ENCODE measurements at regions not wholly inside any gene's neighbourhood (a gene's known extent, or its start where the extent isn't known, plus 50 kb on each side); places are given as distances from the start of the nearest gene placed in this dataset.
"Not testable (repeated sequence)": the region's sequence is repeated elsewhere in the genome, so short reads cannot be mapped to it uniquely, and the experiment has no call there.

- H3K27ac Mint-ChIP-seq = no peak overlapping the region
- no peak for ATAC-seq
Observed at GRCh38 chr1:25137521-25138395, 94.5 kb downstream of the SYF2 start.

GRCh38 chr1:25137106-25137505, 95.2 kb downstream of the SYF2 start:
- H3K9me3 Mint-ChIP-seq = no peaks in the 10 kb centered on the region
- ATAC-seq (no peak), DNase-seq (ENCODE audit: low spot score in 2 of 2) (no peak)
- no peak overlapping the region for H3K27ac Mint-ChIP-seq
- H3K36me3 Mint-ChIP-seq = no peaks in the 10 kb centered on the region

More at GRCh38 chr1:25137521-25138395, 94.5 kb downstream of the SYF2 start:
- H3K9me3 Mint-ChIP-seq = no peaks in the 10 kb centered on the region
- H3K36me3 Mint-ChIP-seq = no peaks in the 10 kb centered on the region
- no peak for DNase-seq (ENCODE audit: low spot score in 2 of 2)

GRCh38 chr1:25135909-25136308, 96.4 kb downstream of the SYF2 start:
- DNase-seq (ENCODE audit: low spot score in 2 of 2) (no peak), ATAC-seq (no peak)
- Mint-ChIP-seq H3K9me3 (no peaks in the 10 kb centered on the region), H3K36me3 (no peaks in the 10 kb centered on the region), H3K27ac (no peak overlapping the region)

- Mint-ChIP-seq H3K36me3 (no peaks in the 10 kb centered on the region), H3K27ac (no peak overlapping the region)
Observed at GRCh38 chr1:25134801-25135461, 97.4 kb downstream of the SYF2 start.

GRCh38 chr1:25134307-25134706, 98.0 kb downstream of the SYF2 start:
- ATAC-seq = no peak
- no peaks in the 10 kb centered on the region for H3K36me3 Mint-ChIP-seq
- H3K27ac Mint-ChIP-seq = no peak overlapping the region
- no peak for DNase-seq (ENCODE audit: low spot score in 2 of 2)
- H3K9me3 Mint-ChIP-seq = no peaks in the 10 kb centered on the region

More at GRCh38 chr1:25134801-25135461, 97.4 kb downstream of the SYF2 start:
- H3K9me3 Mint-ChIP-seq = no peaks in the 10 kb centered on the region
- ATAC-seq = no peak
- no peak for DNase-seq (ENCODE audit: low spot score in 2 of 2)

GRCh38 chr1:25131794-25132193, 100.5 kb downstream of the SYF2 start:
- no peaks in the 10 kb centered on the region for H3K36me3 Mint-ChIP-seq
- ATAC-seq = no peak
- H3K27ac Mint-ChIP-seq = no peak overlapping the region
- H3K9me3 Mint-ChIP-seq = no peaks in the 10 kb centered on the region
- DNase-seq (ENCODE audit: low spot score in 2 of 2) = no peak

- DNase-seq (ENCODE audit: low spot score in 2 of 2) = no peak
- no peaks in the 10 kb centered on the region for H3K36me3 Mint-ChIP-seq
- H3K27ac Mint-ChIP-seq = no peak overlapping the region
- no peaks in the 10 kb centered on the region for H3K9me3 Mint-ChIP-seq
- ATAC-seq = no peak
Observed at GRCh38 chr1:25130895-25131294, 101.4 kb downstream of the SYF2 start.

GRCh38 chr1:25129380-25129779, 102.9 kb downstream of the SYF2 start:
- DNase-seq (ENCODE audit: low spot score in 2 of 2) (no peak), ATAC-seq (no peak)
- Mint-ChIP-seq H3K9me3 (no peaks in the 10 kb centered on the region), H3K36me3 (no peaks in the 10 kb centered on the region), H3K27ac (no peak overlapping the region)

- ATAC-seq (peak in 1 of 2 donors; percentile 14), DNase-seq (ENCODE audit: low spot score in 2 of 2) (no peak)
- Mint-ChIP-seq H3K9me3 (no peaks in the 10 kb centered on the region), H3K27ac (no peak overlapping the region), H3K36me3 (no peaks in the 10 kb centered on the region)
Observed at GRCh38 chr1:25128121-25128621, 104.1 kb downstream of the SYF2 start.

- ATAC-seq = no peak
- H3K9me3 Mint-ChIP-seq = no peaks in the 10 kb centered on the region
Observed at GRCh38 chr1:25126562-25126961, 105.7 kb downstream of the SYF2 start.

GRCh38 chr1:25123551-25123950, 108.8 kb downstream of the SYF2 start:
- H3K36me3 Mint-ChIP-seq = no peaks in the 10 kb centered on the region
- peak in 1 of 2 donors; percentile 31 for DNase-seq (ENCODE audit: low spot score in 2 of 2)
- H3K27ac Mint-ChIP-seq = no peak overlapping the region
- no peaks in the 10 kb centered on the region for H3K9me3 Mint-ChIP-seq
- ATAC-seq = peak; percentile 72 to 94

More at GRCh38 chr1:25126562-25126961, 105.7 kb downstream of the SYF2 start:
- Mint-ChIP-seq H3K27ac (no peak overlapping the region), H3K36me3 (no peaks in the 10 kb centered on the region)
- DNase-seq (ENCODE audit: low spot score in 2 of 2) = no peak

- no peaks in the 10 kb centered on the region for H3K9me3 Mint-ChIP-seq
- DNase-seq (ENCODE audit: low spot score in 2 of 2) = no peak
- ATAC-seq = no peak
- H3K27ac Mint-ChIP-seq = no peak overlapping the region
- H3K36me3 Mint-ChIP-seq = no peaks in the 10 kb centered on the region
Observed at GRCh38 chr1:25122747-25123146, 109.6 kb downstream of the SYF2 start.

GRCh38 chr1:25120281-25120680, 112.0 kb downstream of the SYF2 start:
- H3K36me3 Mint-ChIP-seq = no peaks in the 10 kb centered on the region
- peak overlapping the region in 1 of 2 donors; percentile 7 for H3K27ac Mint-ChIP-seq
- ATAC-seq (peak in 1 of 2 donors; percentile 49), DNase-seq (ENCODE audit: low spot score in 2 of 2) (no peak)
- no peaks in the 10 kb centered on the region for H3K9me3 Mint-ChIP-seq

GRCh38 chr1:25118546-25118945, 113.8 kb downstream of the SYF2 start:
- ATAC-seq (peak; percentile 63 to 92), DNase-seq (ENCODE audit: low spot score in 2 of 2) (peak in 1 of 2 donors; percentile 36)
- no peaks in the 10 kb centered on the region for H3K9me3 Mint-ChIP-seq
- peak overlapping the region in 1 of 2 donors; percentile 22 for H3K27ac Mint-ChIP-seq
- no peaks in the 10 kb centered on the region for H3K36me3 Mint-ChIP-seq

- H3K27ac Mint-ChIP-seq = no peak overlapping the region
- H3K9me3 Mint-ChIP-seq = no peaks in the 10 kb centered on the region
- DNase-seq (ENCODE audit: low spot score in 2 of 2) (peak in 1 of 2 donors; percentile 46), ATAC-seq (no peak)
- no peaks in the 10 kb centered on the region for H3K36me3 Mint-ChIP-seq
Observed at GRCh38 chr1:25117233-25117823, 115.0 kb downstream of the SYF2 start.

GRCh38 chr1:25116832-25117231, 115.5 kb downstream of the SYF2 start:
- no peak overlapping the region for H3K27ac Mint-ChIP-seq
- no peaks in the 10 kb centered on the region for H3K36me3 Mint-ChIP-seq
- DNase-seq (ENCODE audit: low spot score in 2 of 2) (no peak), ATAC-seq (no peak)
- no peaks in the 10 kb centered on the region for H3K9me3 Mint-ChIP-seq

GRCh38 chr1:25116117-25116516, 116.2 kb downstream of the SYF2 start:
- not testable (repeated sequence) for H3K36me3 Mint-ChIP-seq; DNase-seq (ENCODE audit: low spot score in 2 of 2); H3K27ac Mint-ChIP-seq; H3K9me3 Mint-ChIP-seq; ATAC-seq
